ENCODE measurements at regions not wholly inside any gene's neighbourhood (a gene's known extent, or its start where the extent isn't known, plus 50 kb on each side); places are given as distances from the start of the nearest gene placed in this dataset.

GRCh38 chr5:67390935-67391334 is 194.3 kb upstream of the CD180 start:
- no peak overlapping the region for H4K8ac ChIP-seq (replicated peaks; ENCODE audit: insufficient read length, low read depth, low read length)
- no peaks in the 10 kb centered on the region; the same call in 1 of the 2 replicates for H3K27me3 Mint-ChIP-seq (ENCODE audit: low read depth)
- no CpG with 5 or more reads among the region's 1 CpG for WGBS (ENCODE audit: extremely low coverage, insufficient read length, low lambda C conversion rate)

More at GRCh38 chr5:67390935-67391334, 194.3 kb upstream of the CD180 start:
- no peak overlapping the region for H3K56ac ChIP-seq (ENCODE audit: insufficient read length, low read depth, low read length)
- no peak overlapping the region for H2BK20ac ChIP-seq (ENCODE audit: low read depth, low read length, poor library complexity, severe bottlenecking)
- H2AK5ac ChIP-seq (ENCODE audit: insufficient read length, low read length) = no peak overlapping the region
- no peak overlapping the region for H2AFZ ChIP-seq (ENCODE audit: low read length)
- H2BK120ac ChIP-seq (ENCODE audit: low read depth, low read length, poor library complexity, severe bottlenecking) = no peak overlapping the region
- no peak overlapping the region for H3K4me3 Mint-ChIP-seq
- H3K9ac ChIP-seq (ENCODE audit: extremely low read depth, insufficient read length, low read length) = no peak overlapping the region
- no peaks in the 10 kb centered on the region; a peak in 1 of 5 replicates for H3K9me3 Mint-ChIP-seq
- no peaks in the 10 kb centered on the region for H3K36me3 Mint-ChIP-seq (ENCODE audit: insufficient read depth in 1 of 3, low read depth in 3 of 3)
- H3K23ac ChIP-seq (ENCODE audit: insufficient read length, low read depth, low read length) = no peak overlapping the region
- no peaks in the 10 kb centered on the region for H3K23me2 ChIP-seq (ENCODE audit: insufficient read length, low read depth, low read length, poor library complexity, severe bottlenecking)
- H4K91ac ChIP-seq (ENCODE audit: insufficient read length, low read depth, low read length) = no peak overlapping the region
- no peak overlapping the region for H3T11ph ChIP-seq (ENCODE audit: low read length)
- no peak overlapping the region for H3K27ac Mint-ChIP-seq
- H3K79me1 ChIP-seq (ENCODE audit: insufficient read depth, low read depth, low read length, poor library complexity, severe bottlenecking) = no peaks in the 10 kb centered on the region
- no peak for TF ChIP-seq CTCF (conservative IDR thresholded peaks at IDR 0.05)
- no peaks in the 10 kb centered on the region for H3K27me3 ChIP-seq (ENCODE audit: insufficient read depth, low read length)
- no peaks in the 10 kb centered on the region for H4K20me1 ChIP-seq (ENCODE audit: control insufficient read depth, insufficient read depth, insufficient read length)
- H3K27ac ChIP-seq (ENCODE audit: insufficient read length, low read depth, low read length) = no peak overlapping the region
- no peak for DNase-seq
- no peaks in the 10 kb centered on the region for H3K9me3 ChIP-seq (ENCODE audit: control insufficient read depth, low read depth, low read length)
- no peak overlapping the region for H3K4me2 ChIP-seq (ENCODE audit: insufficient read depth, insufficient read length, low read length)
- no peak overlapping the region for H3K18ac ChIP-seq (ENCODE audit: insufficient read length, low read depth, low read length)
- peaks cover 21 to 24% of the 10 kb centered on the region in 2 experiments for H3K4me1 Mint-ChIP-seq
- H3K4me1 ChIP-seq (ENCODE audit: insufficient read depth, low read length) = no peaks in the 10 kb centered on the region; the same call in 1 of the 2 replicates
- no peak overlapping the region for H3K4ac ChIP-seq (ENCODE audit: low read depth, low read length)
- H4K5ac ChIP-seq (ENCODE audit: insufficient read length, low read depth, low read length) = no peak overlapping the region
- no peak overlapping the region for H2BK5ac ChIP-seq (ENCODE audit: insufficient read length, low read length)
- H3K79me2 ChIP-seq (ENCODE audit: insufficient read depth, low read length) = no peaks in the 10 kb centered on the region
- H2BK12ac ChIP-seq (ENCODE audit: insufficient read length, low read depth, low read length) = no peak overlapping the region
- H3K14ac ChIP-seq (ENCODE audit: insufficient read depth, low read length) = no peak overlapping the region
- H2BK15ac ChIP-seq (ENCODE audit: low read depth, low read length) = no peak overlapping the region
